ENCODE measurements at regions not wholly inside any gene's neighbourhood (a gene's known extent, or its start where the extent isn't known, plus 50 kb on each side); places are given as distances from the start of the nearest gene placed in this dataset.

GRCh38 chr5:135724617-135725016, 109.8 kb upstream of the SLC25A48 start:
- H3K4me3 ChIP-seq (ENCODE audit: low read depth in 2 of 2, low read length in 2 of 2) = no peak overlapping the region
- H3K9me3 ChIP-seq (ENCODE audit: control insufficient read depth, insufficient read depth, low read depth, low read length) = no peaks in the 10 kb centered on the region
- in situ Hi-C loops (cut with HindIII; ENCODE audit: low pct_unique_long_range_greater_than_20kb, low sequenced_read_pairs) (no loop called here), intact Hi-C loops (cut with micrococcal nuclease; ENCODE audit: unreplicated experiment) (loop anchor here (5.0 kb wide), 1 partner anchor 162 kb away; no protein-coding TSS in a partner anchor)
- ATAC-seq (no peak), DNase-seq (ENCODE audit: low read depth, low spot score) (no peak)
- H3K4me1 ChIP-seq (ENCODE audit: control insufficient read depth, insufficient read depth, low read length) = no peaks in the 10 kb centered on the region
- TF ChIP-seq, protein P1, sequence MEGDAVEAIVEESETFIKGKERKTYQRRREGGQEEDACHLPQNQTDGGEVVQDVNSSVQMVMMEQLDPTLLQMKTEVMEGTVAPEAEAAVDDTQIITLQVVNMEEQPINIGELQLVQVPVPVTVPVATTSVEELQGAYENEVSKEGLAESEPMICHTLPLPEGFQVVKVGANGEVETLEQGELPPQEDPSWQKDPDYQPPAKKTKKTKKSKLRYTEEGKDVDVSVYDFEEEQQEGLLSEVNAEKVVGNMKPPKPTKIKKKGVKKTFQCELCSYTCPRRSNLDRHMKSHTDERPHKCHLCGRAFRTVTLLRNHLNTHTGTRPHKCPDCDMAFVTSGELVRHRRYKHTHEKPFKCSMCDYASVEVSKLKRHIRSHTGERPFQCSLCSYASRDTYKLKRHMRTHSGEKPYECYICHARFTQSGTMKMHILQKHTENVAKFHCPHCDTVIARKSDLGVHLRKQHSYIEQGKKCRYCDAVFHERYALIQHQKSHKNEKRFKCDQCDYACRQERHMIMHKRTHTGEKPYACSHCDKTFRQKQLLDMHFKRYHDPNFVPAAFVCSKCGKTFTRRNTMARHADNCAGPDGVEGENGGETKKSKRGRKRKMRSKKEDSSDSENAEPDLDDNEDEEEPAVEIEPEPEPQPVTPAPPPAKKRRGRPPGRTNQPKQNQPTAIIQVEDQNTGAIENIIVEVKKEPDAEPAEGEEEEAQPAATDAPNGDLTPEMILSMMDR (IDR thresholded peaks at IDR 0.05) = no peak
- TF ChIP-seq TCF7L2 (IDR thresholded peaks at IDR 0.05; ENCODE audit: low read depth, low read length) (no peak), SIN3A (IDR thresholded peaks at IDR 0.05; ENCODE audit: borderline replicate concordance, insufficient read depth, low read depth, low read length) (no peak), POLR2AphosphoS5 (IDR thresholded peaks at IDR 0.05; ENCODE audit: low read depth, low read length) (no peak)
- TF ChIP-seq, protein P2, sequence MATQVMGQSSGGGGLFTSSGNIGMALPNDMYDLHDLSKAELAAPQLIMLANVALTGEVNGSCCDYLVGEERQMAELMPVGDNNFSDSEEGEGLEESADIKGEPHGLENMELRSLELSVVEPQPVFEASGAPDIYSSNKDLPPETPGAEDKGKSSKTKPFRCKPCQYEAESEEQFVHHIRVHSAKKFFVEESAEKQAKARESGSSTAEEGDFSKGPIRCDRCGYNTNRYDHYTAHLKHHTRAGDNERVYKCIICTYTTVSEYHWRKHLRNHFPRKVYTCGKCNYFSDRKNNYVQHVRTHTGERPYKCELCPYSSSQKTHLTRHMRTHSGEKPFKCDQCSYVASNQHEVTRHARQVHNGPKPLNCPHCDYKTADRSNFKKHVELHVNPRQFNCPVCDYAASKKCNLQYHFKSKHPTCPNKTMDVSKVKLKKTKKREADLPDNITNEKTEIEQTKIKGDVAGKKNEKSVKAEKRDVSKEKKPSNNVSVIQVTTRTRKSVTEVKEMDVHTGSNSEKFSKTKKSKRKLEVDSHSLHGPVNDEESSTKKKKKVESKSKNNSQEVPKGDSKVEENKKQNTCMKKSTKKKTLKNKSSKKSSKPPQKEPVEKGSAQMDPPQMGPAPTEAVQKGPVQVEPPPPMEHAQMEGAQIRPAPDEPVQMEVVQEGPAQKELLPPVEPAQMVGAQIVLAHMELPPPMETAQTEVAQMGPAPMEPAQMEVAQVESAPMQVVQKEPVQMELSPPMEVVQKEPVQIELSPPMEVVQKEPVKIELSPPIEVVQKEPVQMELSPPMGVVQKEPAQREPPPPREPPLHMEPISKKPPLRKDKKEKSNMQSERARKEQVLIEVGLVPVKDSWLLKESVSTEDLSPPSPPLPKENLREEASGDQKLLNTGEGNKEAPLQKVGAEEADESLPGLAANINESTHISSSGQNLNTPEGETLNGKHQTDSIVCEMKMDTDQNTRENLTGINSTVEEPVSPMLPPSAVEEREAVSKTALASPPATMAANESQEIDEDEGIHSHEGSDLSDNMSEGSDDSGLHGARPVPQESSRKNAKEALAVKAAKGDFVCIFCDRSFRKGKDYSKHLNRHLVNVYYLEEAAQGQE (IDR thresholded peaks at IDR 0.05; ENCODE audit: insufficient read depth in 1 of 2, low read depth in 2 of 2, low read length in 1 of 2) = no peak
- POLR2A ChIA-PET = no interaction called here
- H3K27me3 ChIP-seq (ENCODE audit: control insufficient read depth, insufficient read depth, low read length) = peaks cover 6% of the 10 kb centered on the region
- CTCF ChIA-PET = no interaction called here
- H3K27ac ChIP-seq (ENCODE audit: low read length) = no peak overlapping the region
- BruUV-seq (replicated peaks) = no TSS peak
- H3K36me3 ChIP-seq (ENCODE audit: control insufficient read depth, insufficient read depth, low read length) = no peaks in the 10 kb centered on the region

DNA sequence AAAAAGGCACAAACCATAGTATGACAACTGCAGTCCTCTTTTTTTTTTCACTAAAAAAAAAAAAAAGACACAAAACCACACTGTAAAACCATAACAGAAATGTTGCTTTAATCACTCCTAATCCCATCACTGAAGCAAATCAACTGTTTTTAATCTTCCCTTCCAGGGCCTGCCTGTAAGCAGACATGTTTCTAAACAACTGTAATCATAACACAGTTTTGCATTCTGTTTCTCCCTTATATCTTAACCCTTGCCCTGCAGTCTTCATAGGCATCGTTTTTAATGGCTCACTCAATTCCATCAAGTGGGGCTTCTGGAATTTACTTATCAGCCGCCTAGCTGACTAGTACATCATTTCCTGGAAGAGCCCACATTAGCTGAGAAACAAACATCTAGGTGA, 111.0 kb upstream of the SLC25A48 start:
- intact Hi-C loops (cut with micrococcal nuclease; ENCODE audit: unreplicated experiment) = no loop called here
- ChIA-PET POLR2A (no interaction called here), CTCF (no interaction called here)
- ATAC-seq = no peak
- H3K4me3 ChIP-seq (ENCODE audit: low read depth in 2 of 2, low read length in 2 of 2) = no peak overlapping the region
- no TSS peak for BruUV-seq (replicated peaks)
- no peaks in the 10 kb centered on the region for H3K9me3 ChIP-seq (ENCODE audit: control insufficient read depth, insufficient read depth, low read depth, low read length)
- TF ChIP-seq, protein P2 (IDR thresholded peaks at IDR 0.05; ENCODE audit: insufficient read depth in 1 of 2, low read depth in 2 of 2, low read length in 1 of 2) = no peak
- TF ChIP-seq, protein P1 (IDR thresholded peaks at IDR 0.05) = no peak
- TF ChIP-seq TCF7L2 (IDR thresholded peaks at IDR 0.05; ENCODE audit: low read depth, low read length) (no peak), POLR2AphosphoS5 (IDR thresholded peaks at IDR 0.05; ENCODE audit: low read depth, low read length) (no peak), SIN3A (IDR thresholded peaks at IDR 0.05; ENCODE audit: borderline replicate concordance, insufficient read depth, low read depth, low read length) (no peak)
- no peaks in the 10 kb centered on the region for H3K4me1 ChIP-seq (ENCODE audit: control insufficient read depth, insufficient read depth, low read length)
- in situ Hi-C loops (cut with HindIII; ENCODE audit: low pct_unique_long_range_greater_than_20kb, low sequenced_read_pairs) = no loop called here
- no peak overlapping the region for H3K27ac ChIP-seq (ENCODE audit: low read length)
- H3K36me3 ChIP-seq (ENCODE audit: control insufficient read depth, insufficient read depth, low read length) = no peaks in the 10 kb centered on the region
- no peak for DNase-seq (ENCODE audit: low read depth, low spot score)
- H3K27me3 ChIP-seq (ENCODE audit: control insufficient read depth, insufficient read depth, low read length) = peaks cover 7% of the 10 kb centered on the region

Measured in Panc1 (cell line).